ENCODE measurements at regions not wholly inside any gene's neighbourhood (a gene's known extent, or its start where the extent isn't known, plus 50 kb on each side); places are given as distances from the start of the nearest gene placed in this dataset.

DNA sequence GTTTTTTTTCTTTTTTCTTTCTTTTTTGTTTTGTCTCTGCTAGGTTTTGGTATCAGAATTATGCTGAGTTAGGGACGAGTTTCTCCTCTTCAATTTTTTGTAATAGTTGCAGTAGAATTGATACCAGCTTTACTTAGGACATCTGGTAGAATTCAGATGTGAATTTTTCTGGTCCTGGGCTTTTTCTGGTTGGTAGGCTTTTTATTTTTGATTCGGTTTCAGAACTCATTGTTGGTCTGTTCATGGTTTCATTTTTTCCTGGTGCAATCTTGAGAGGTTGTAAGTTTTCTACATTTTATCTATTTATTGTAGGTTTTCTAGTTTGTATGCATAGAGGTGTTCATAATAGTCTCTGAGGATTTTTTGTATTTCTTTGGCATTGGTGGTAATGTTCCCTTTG is 498.1 kb upstream of the CPEB2 start:
- no peak for DNase-seq

GRCh38 chr4:14513471-14513870 is 488.8 kb upstream of the CPEB2 start:
- no peak for DNase-seq

GRCh38 chr4:14515556-14515955 is 486.7 kb upstream of the CPEB2 start:
- no peak for DNase-seq

DNA sequence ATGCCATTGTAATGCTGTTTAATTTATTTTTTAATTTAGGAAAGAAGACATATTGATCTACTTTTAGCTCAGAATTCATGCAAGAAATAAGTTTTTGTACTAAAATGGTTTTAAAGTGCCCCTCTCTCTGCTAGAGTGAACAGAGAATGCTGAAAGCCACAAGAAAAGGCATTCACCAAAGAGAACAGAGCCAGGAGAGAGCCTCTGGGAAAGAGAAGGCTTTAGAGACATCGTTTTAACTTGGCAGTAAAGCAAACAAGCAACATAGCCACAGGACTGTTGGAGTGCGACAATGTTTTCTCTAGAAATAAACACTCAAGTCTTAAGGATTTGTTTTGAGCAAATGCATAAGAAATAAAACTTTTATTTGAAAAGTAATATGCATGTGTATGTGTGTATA is 484.1 kb upstream of the CPEB2 start:
- DNase-seq, result no peak

DNA sequence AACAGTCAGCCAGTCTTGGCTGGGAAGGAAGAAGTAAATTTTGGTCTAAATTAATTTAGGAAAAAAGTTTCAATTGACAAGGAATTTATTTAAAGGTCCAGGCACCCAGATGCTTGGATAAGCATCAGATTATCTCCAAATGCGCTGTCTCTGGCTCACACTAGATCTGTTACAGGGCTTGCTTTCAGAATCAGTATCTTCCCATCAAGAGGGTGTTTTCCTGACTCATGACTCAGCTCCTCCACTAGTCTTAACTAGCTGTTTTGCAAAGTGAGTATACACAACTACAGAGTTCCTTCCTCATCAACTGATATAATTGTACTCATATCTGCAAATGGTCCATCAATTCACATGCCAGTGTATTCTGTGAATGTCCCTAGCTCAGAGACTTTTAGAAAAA is 482.1 kb upstream of the CPEB2 start:
- DNase-seq, result no peak

DNA sequence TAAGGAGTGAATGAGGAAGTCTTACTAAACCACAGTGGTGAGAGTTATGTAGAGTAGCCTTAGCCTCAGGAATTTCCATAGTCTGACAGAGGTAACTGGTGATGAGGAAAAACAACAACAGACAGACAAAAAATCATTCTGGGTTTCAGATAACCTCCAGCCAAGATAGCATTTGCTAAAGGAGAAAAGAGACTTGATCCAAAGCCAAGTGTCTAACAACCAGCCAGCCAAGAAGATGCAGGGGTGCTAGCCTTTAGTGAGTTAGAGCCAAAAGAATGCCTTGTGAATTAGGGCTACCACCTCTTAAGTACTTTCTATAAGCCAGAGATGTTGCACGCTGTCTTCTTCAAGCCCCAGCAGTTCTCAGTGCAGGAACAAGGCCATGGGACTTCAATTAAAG is 478.0 kb upstream of the CPEB2 start:
- DNase-seq, result no peak

- no peak for DNase-seq
Measured at GRCh38 chr4:14528918-14529317, 473.4 kb upstream of the CPEB2 start.

GRCh38 chr4:14529653-14530052 is 472.6 kb upstream of the CPEB2 start:
- no peak for DNase-seq

- no peak for DNase-seq
Measured at GRCh38 chr4:14532436-14532835, 469.8 kb upstream of the CPEB2 start.

DNA sequence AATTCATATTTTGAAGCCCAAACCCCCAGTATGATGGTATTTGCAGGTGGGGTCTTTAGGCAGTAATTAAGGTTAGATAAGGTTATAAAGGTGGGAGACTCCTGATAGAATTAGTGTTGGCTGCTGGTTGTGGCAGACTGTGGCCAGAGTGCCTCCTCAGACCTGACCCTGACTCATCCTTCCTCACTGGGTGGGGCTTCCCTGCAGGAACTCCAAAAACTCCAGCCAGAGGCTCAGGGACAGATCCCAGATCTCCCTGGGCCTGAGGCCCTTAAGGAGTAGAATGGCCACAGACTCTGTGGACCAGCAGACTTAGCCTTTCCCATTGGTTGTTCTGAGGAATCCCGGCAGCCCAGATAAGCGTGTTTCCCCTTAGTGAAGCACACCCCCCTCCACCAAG is 463.0 kb upstream of the CPEB2 start:
- DNase-seq, result no peak

DNA sequence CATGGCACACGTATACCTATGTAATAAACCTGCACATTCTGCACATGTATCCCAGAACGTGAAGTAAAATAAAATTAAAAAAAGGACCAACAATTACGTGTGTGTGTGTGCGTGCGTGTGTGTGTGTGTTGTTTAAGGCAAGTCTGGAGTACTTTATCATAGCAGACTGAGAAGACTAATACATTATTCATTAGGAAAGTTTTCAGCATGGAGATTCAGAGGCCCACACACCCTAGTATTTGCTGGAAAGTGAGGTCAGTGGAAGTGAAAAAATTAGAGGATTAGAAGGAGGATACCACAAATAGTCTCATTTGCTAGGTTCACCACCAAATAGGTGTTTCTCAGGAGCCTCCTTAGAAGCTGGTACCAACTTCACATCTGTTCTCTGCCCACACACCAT is 457.1 kb upstream of the CPEB2 start:
- DNase-seq, result no peak

DNA sequence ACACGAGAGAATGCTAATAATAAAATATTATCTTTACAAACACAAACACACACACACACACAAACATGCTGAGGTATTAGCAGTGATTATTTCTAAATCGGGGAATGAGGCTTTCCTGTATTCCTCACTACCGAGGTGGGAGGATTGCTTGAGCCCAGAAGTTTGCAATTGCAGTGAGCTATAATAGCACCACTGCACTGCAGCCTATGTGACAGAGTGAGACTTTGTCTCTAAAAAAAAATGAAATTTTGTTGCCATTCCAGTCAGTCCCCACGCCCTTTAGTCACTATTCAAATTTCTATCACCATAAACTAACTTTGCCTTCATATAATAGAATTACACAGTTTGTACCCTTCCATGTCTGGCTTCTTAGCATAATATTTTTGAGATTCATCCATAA is 456.5 kb upstream of the CPEB2 start:
- DNase-seq, result no peak

DNA sequence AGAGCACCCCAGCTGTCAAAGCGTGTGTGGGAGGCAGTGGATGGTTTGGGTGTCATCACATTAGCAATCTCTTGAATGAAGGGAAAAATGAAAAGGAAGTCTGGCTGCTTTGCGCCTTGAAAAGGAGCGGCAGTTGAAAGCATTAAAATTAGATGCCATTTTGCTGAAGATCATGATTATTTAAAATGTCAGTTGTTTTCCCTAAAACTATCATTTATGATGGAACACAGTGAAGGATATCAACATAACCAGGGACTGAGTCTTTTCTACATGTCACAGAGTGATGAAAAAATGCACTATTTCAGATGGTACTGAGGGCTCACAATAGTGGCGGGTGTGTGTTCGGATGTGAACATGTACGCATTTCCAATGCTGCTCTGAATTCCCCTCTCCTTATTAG is 450.2 kb upstream of the CPEB2 start:
- no peak for DNase-seq

GRCh38 chr4:14559646-14560045 is 442.6 kb upstream of the CPEB2 start:
- no peak for DNase-seq

DNA sequence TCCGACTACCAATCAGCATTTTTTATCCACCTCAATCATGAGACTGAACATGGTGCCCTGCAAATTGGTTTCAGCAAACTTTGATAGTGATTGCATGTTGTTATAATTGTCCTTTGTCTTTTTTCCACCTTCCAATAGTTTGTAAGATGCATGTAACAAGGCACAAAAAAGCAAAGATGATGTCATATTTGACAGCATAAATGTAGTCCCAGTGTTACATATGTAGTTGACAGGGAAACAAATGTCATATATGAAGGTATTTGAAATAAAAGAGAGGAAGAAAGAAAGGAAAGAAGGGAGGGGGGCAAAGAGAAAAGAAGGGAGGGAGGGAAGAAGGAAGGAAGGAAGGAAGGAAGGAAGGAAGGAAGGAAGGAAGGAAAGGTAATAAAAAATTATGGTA is 441.7 kb upstream of the CPEB2 start:
- DNase-seq, result no peak

DNA sequence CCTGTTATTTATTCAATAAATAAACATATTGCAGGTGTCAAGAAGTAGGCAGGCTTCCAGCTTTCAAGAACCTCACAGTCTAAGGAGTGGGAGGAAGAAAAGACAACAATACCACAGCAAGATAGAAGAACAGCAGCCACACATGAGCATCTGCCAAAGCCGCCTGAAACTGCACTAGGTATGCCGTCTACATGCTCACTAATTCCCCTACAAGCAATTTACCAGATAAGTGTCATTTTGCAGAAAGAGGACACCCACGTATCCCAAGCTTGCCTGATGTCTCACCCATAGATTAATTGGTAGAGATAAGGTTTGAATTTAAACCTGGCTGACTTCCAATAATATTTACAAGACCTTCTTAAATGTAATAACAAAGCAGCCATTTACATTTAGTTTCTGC is 439.4 kb upstream of the CPEB2 start:
- no peak for DNase-seq

- no peak for DNase-seq
Measured at GRCh38 chr4:14564281-14564680, 438.0 kb upstream of the CPEB2 start.

- peak; percentile 17 for DNase-seq
Measured at GRCh38 chr4:14566518-14566917, 435.8 kb upstream of the CPEB2 start.

DNA sequence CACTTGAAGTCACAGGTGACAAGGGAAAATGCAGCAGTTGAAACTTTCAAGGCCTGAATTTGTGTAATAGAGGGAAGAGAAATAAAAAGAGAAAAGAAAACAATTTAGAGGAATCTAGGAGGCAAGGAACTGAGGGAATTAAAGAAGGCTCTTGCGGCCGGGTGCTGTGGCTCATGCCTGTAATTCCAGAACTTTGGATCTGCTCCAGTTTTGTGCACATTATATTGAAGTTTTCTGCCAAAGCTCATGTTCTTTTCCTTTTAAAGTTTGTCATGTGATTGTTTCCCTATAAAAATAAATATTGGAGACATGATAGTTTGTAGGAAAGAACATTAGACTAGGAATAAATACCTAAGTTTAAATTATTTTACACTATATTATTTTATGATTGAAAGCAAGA is 433.9 kb upstream of the CPEB2 start:
- no peak for DNase-seq

DNA sequence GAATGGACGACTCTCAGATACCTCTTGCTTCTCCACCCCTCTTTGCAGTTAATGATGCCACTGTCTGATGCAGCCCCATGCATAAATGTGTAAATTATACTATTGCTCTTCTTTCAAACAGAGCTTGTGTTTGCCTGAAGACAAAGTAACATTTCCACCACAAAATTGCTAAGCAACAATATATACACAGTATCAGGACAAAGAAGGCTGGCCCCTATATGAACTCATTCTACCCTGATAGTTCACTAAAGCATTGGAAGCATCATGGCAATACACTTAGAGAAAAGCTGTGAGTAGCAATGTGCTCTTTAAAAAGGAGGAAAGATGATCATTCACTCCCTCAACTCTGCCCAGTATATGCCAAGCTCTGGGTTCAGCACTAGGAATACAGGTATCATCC is 427.0 kb upstream of the CPEB2 start:
- DNase-seq, result no peak

DNA sequence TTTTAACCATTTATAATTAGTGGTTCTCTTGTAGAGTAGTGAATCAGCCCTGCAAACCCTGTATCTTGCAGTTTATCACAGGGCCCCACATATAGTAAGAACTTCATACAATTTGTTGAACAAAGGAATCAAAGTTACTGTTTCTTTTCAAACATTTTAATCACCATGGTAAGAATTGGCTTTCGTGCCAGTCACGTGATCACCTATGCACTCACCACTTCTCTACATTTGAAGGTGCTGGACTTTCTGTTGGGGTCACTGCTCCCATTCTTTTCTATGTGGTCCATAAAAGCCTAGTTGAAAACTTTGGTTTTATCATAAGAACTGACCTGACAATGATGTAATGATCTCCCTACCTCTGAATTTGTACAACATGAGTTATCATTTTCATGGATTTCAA is 426.4 kb upstream of the CPEB2 start:
- no peak for DNase-seq

GRCh38 chr4:14580061-14580460 is 422.2 kb upstream of the CPEB2 start:
- no peak for DNase-seq

- no peak for DNase-seq
Measured at GRCh38 chr4:14581741-14582140, 420.5 kb upstream of the CPEB2 start.

DNA sequence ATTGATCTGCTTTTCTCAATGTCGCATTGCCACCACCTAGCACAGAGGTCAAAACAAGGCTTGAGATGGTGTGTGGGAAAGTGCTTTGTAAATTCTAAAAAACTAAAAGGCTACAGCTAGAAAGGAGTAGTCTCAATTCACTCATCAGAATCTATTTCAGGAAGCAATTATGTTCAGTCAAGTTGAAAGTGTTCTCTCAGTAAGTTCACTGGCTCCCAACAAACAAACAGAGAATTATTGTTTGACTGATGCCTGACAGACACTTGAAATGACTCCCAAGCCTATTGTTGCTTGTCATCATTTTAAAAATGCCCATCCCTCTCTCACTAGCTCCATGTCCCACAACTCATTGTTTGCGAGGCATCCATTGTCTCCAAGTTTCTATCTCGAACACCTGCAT is 419.6 kb upstream of the CPEB2 start:
- no peak for DNase-seq

DNA sequence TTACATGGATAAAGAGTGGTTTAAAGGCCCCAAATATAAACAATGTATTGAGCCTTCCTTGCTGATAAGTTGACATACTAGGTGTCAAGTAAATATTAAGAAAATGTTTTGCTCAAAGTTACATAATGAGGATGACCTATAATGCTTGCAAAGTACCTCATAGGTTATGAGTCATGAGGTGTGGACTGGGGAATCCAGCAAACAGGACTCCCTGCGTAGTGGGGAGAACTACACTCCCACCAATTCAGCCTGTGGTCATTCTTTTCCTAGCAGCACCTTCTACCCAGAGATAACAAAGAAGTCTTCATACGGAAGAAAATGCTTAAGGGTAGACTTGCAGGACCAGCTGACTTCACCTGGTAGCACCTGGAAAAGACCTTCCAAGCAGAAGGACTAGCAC is 418.9 kb upstream of the CPEB2 start:
- no peak for DNase-seq

DNA sequence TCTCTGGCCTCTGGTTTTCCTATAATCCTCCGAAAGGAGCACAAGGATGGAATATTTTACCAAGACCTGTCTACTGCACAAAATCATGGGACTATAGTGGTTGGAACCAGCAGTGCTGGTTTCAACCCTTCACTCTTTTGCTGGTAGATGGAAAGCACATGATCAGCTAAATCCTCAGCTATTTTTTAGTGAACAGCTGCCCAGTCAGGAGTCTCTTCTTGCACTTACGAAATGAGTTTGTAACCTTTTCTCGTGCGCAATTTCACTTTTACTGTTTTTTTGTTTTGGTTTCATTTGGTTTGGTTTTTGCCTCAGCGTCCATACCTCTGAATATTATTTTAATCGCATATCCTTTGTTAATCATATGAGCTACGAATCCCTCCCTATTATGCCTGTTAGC is 418.5 kb upstream of the CPEB2 start:
- DNase-seq, result no peak
